Central memory CD4-positive, alpha-beta T cell (primary cell): ENCODE measurements at regions not wholly inside any gene's neighbourhood (a gene's known extent, or its start where the extent isn't known, plus 50 kb on each side); places are given as distances from the start of the nearest gene placed in this dataset.
"Not testable (repeated sequence)": the region's sequence is repeated elsewhere in the genome, so short reads cannot be mapped to it uniquely, and the experiment has no call there.

ENCODE experiments used
- DNase-seq: peaks from one replicate; pipeline ENCODE4 v3.0.0; 2022

- DNase-seq, result no peak
Observed at GRCh38 chr13:88257706-88258105, 586.5 kb downstream of the SLITRK5 start.

- DNase-seq, result no peak
Observed at GRCh38 chr13:88263808-88264207, 592.6 kb downstream of the SLITRK5 start.

- no peak for DNase-seq
Observed at GRCh38 chr13:88281841-88282240, 610.7 kb downstream of the SLITRK5 start.

- DNase-seq, result no peak
Observed at GRCh38 chr13:88285329-88285728, 614.2 kb downstream of the SLITRK5 start.

GRCh38 chr13:88288326-88288725 is 617.2 kb downstream of the SLITRK5 start:
- no peak for DNase-seq

- DNase-seq, result not testable (repeated sequence)
Observed at GRCh38 chr13:88291731-88292130, 620.6 kb downstream of the SLITRK5 start.

- DNase-seq, result no peak
Observed at GRCh38 chr13:88294368-88294767, 623.2 kb downstream of the SLITRK5 start.

GRCh38 chr13:88303157-88303556 is 632.0 kb downstream of the SLITRK5 start:
- no peak for DNase-seq

- DNase-seq, result no peak
Observed at GRCh38 chr13:88303605-88304004, 632.4 kb downstream of the SLITRK5 start.

- no peak for DNase-seq
Observed at GRCh38 chr13:88314496-88314895, 643.3 kb downstream of the SLITRK5 start.

- DNase-seq, result no peak
Observed at GRCh38 chr13:88329066-88329465, 657.9 kb downstream of the SLITRK5 start.

- no peak for DNase-seq
Observed at GRCh38 chr13:88339271-88339741, 668.1 kb downstream of the SLITRK5 start.

GRCh38 chr13:88345171-88345847 is 674.1 kb downstream of the SLITRK5 start:
- no peak for DNase-seq

GRCh38 chr13:88360761-88361160 is 689.6 kb downstream of the SLITRK5 start:
- DNase-seq, result no peak

- no peak for DNase-seq
Observed at GRCh38 chr13:88369866-88370265, 698.7 kb downstream of the SLITRK5 start.

- DNase-seq, result no peak
Observed at GRCh38 chr13:88376760-88377388, 705.7 kb downstream of the SLITRK5 start.

GRCh38 chr13:88377852-88378251 is 706.7 kb downstream of the SLITRK5 start:
- DNase-seq, result no peak

GRCh38 chr13:88384542-88384941 is 713.4 kb downstream of the SLITRK5 start:
- DNase-seq, result no peak

GRCh38 chr13:88395804-88396203 is 724.6 kb downstream of the SLITRK5 start:
- no peak for DNase-seq

GRCh38 chr13:88411696-88412095 is 740.5 kb downstream of the SLITRK5 start:
- DNase-seq, result no peak

GRCh38 chr13:88417801-88418200 is 746.6 kb downstream of the SLITRK5 start:
- no peak for DNase-seq

GRCh38 chr13:88424463-88424862 is 753.3 kb downstream of the SLITRK5 start:
- DNase-seq, result no peak

GRCh38 chr13:88426661-88427060 is 755.5 kb downstream of the SLITRK5 start:
- no peak for DNase-seq

GRCh38 chr13:88429862-88430261 is 758.7 kb downstream of the SLITRK5 start:
- no peak for DNase-seq

- no peak for DNase-seq
Observed at GRCh38 chr13:88434953-88435352, 763.8 kb downstream of the SLITRK5 start.
